HFF-Myc (cell line): ENCODE measurements at regions not wholly inside any gene's neighbourhood (a gene's known extent, or its start where the extent isn't known, plus 50 kb on each side); places are given as distances from the start of the nearest gene placed in this dataset.

Source experiments
- DNase-seq: peaks from one replicate; pipeline ENCODE4 v3.0.0-alpha.2; 2011; ENCODE audit warnings: low read depth; ENCODE audit errors: extremely low read depth
- H3K4me3 ChIP-seq: replicated peaks from 2 replicates; pipeline ENCODE4 v1.5.1; 2011; ENCODE audit warnings: low read depth, mild to moderate bottlenecking, control low read depth, low read length
- CTCF ChIP-seq: IDR thresholded peaks from 2 replicates; pipeline ENCODE4 v1.5.1; 2012; ENCODE audit warnings: mild to moderate bottlenecking, low read depth, low read length, control low read depth; ENCODE audit errors: missing control alignments

DNA sequence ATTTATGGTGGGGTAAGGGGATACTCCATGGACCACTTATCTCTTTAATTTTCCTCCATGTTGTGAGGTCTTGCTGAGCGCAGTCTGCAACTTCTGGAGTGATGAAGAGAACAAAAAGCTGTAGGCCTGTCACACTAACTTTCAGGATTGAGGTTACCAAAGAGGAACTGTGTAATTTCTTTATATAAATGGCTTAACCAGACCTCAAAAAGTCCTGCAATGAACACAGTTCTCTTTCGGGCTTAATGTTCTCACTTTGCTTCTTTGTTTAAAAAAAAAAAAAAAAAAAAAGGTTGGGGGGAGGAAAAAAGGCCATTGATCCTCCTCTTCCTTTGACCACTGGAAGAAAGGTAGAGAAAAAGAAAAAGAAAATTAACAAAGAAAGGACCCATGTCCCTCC is 86.8 kb upstream of the SOX9 start:
- no peak overlapping the region for H3K4me3 ChIP-seq
- no peak for TF ChIP-seq CTCF
- DNase-seq, result no peak

GRCh38 chr17:72038427-72038826 is 82.4 kb upstream of the SOX9 start:
- no peak overlapping the region for H3K4me3 ChIP-seq
- TF ChIP-seq CTCF, result no peak
- no peak for DNase-seq

- H3K4me3 ChIP-seq, result no peak overlapping the region
- no peak for TF ChIP-seq CTCF
- no peak for DNase-seq
Measured at GRCh38 chr17:72039490-72039889, 81.3 kb upstream of the SOX9 start.

- no peak overlapping the region for H3K4me3 ChIP-seq
- TF ChIP-seq CTCF, result no peak
Measured at GRCh38 chr17:72046178-72046577, 74.6 kb upstream of the SOX9 start.

GRCh38 chr17:72046643-72047612 is 73.9 kb upstream of the SOX9 start:
- DNase-seq, result no peak
- no peak for TF ChIP-seq CTCF
- no peak overlapping the region for H3K4me3 ChIP-seq

More at GRCh38 chr17:72046178-72046577, 74.6 kb upstream of the SOX9 start:
- DNase-seq, result no peak

GRCh38 chr17:72049914-72050313 is 70.9 kb upstream of the SOX9 start:
- no peak overlapping the region for H3K4me3 ChIP-seq
- no peak for DNase-seq
- TF ChIP-seq CTCF, result no peak
